ENCODE measurements at regions not wholly inside any gene's neighbourhood (a gene's known extent, or its start where the extent isn't known, plus 50 kb on each side); places are given as distances from the start of the nearest gene placed in this dataset.

GRCh38 chr2:43086451-43087221 is 139.8 kb downstream of the ZFP36L2 start:
- DNase-seq (ENCODE audit: low read depth in 2 of 2) = no peak

- no peak for DNase-seq (ENCODE audit: low read depth in 2 of 2)
Observed at GRCh38 chr2:43085929-43086328, 140.5 kb downstream of the ZFP36L2 start.

GRCh38 chr2:43085505-43085904 is 140.9 kb downstream of the ZFP36L2 start:
- DNase-seq (ENCODE audit: low read depth in 2 of 2) = no peak

GRCh38 chr2:43084699-43085091 is 141.7 kb downstream of the ZFP36L2 start:
- DNase-seq (ENCODE audit: low read depth in 2 of 2) = no peak

GRCh38 chr2:43083710-43084698 is 142.4 kb downstream of the ZFP36L2 start:
- no peak for DNase-seq (ENCODE audit: low read depth in 2 of 2)

GRCh38 chr2:43082903-43083677 is 143.3 kb downstream of the ZFP36L2 start:
- no peak for DNase-seq (ENCODE audit: low read depth in 2 of 2)

- no peak for DNase-seq (ENCODE audit: low read depth in 2 of 2)
Observed at GRCh38 chr2:43082111-43082894, 144.1 kb downstream of the ZFP36L2 start.

GRCh38 chr2:43081131-43081765 is 145.2 kb downstream of the ZFP36L2 start:
- no peak for DNase-seq (ENCODE audit: low read depth in 2 of 2)

- DNase-seq (ENCODE audit: low read depth in 2 of 2) = no peak
Observed at GRCh38 chr2:43080571-43081021, 145.8 kb downstream of the ZFP36L2 start.

GRCh38 chr2:43078781-43079755 is 147.3 kb downstream of the ZFP36L2 start:
- DNase-seq (ENCODE audit: low read depth in 2 of 2) = no peak

- DNase-seq (ENCODE audit: low read depth in 2 of 2) = no peak
Observed at GRCh38 chr2:43078301-43078700, 148.1 kb downstream of the ZFP36L2 start.

GRCh38 chr2:43077876-43078275 is 148.5 kb downstream of the ZFP36L2 start:
- DNase-seq (ENCODE audit: low read depth in 2 of 2) = no peak

- no peak for DNase-seq (ENCODE audit: low read depth in 2 of 2)
Observed at GRCh38 chr2:43076676-43077075, 149.7 kb downstream of the ZFP36L2 start.

GRCh38 chr2:43075811-43076585 is 150.4 kb downstream of the ZFP36L2 start:
- DNase-seq (ENCODE audit: low read depth in 2 of 2) = no peak

GRCh38 chr2:43075054-43075593 is 151.3 kb downstream of the ZFP36L2 start:
- DNase-seq (ENCODE audit: low read depth in 2 of 2) = no peak

- DNase-seq (ENCODE audit: low read depth in 2 of 2) = no peak
Observed at GRCh38 chr2:43074592-43075053, 151.8 kb downstream of the ZFP36L2 start.

GRCh38 chr2:43074052-43074451 is 152.4 kb downstream of the ZFP36L2 start:
- DNase-seq (ENCODE audit: low read depth in 2 of 2) = no peak

GRCh38 chr2:43073401-43073825 is 153.0 kb downstream of the ZFP36L2 start:
- DNase-seq (ENCODE audit: low read depth in 2 of 2) = no peak
